ENCODE measurements at regions not wholly inside any gene's neighbourhood (a gene's known extent, or its start where the extent isn't known, plus 50 kb on each side); places are given as distances from the start of the nearest gene placed in this dataset.

- DNase-seq = no peak
Measured at GRCh38 chr9:18075253-18075952, 398.6 kb upstream of the ADAMTSL1 start.

GRCh38 chr9:18077941-18078678 lies 395.8 kb upstream of the ADAMTSL1 start:
- DNase-seq = no peak

GRCh38 chr9:18092138-18092537 lies 381.8 kb upstream of the ADAMTSL1 start:
- DNase-seq = no peak

- no peak for DNase-seq
Measured at GRCh38 chr9:18106006-18106560, 367.9 kb upstream of the ADAMTSL1 start.

- DNase-seq = no peak
Measured at GRCh38 chr9:18109675-18110074, 364.3 kb upstream of the ADAMTSL1 start.

DNA sequence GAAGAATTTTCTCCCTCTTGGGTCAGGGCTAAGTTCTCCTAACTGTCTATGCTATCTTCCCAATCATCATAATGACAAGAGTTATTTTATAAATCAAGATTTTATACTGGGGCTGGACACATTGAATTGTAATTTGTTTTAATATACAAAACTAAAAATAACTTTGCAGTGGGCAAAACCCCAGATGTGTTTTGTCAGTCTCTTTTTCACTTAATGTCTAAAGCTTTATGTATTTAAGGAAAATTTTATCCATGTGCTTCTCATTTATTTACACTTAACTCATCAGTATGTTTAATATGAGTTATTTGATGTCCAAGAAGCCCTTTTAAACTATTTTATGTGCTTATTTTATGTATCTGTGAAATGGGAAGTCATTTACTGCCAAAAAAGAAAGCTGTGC lies 362.8 kb upstream of the ADAMTSL1 start:
- no peak for DNase-seq

DNA sequence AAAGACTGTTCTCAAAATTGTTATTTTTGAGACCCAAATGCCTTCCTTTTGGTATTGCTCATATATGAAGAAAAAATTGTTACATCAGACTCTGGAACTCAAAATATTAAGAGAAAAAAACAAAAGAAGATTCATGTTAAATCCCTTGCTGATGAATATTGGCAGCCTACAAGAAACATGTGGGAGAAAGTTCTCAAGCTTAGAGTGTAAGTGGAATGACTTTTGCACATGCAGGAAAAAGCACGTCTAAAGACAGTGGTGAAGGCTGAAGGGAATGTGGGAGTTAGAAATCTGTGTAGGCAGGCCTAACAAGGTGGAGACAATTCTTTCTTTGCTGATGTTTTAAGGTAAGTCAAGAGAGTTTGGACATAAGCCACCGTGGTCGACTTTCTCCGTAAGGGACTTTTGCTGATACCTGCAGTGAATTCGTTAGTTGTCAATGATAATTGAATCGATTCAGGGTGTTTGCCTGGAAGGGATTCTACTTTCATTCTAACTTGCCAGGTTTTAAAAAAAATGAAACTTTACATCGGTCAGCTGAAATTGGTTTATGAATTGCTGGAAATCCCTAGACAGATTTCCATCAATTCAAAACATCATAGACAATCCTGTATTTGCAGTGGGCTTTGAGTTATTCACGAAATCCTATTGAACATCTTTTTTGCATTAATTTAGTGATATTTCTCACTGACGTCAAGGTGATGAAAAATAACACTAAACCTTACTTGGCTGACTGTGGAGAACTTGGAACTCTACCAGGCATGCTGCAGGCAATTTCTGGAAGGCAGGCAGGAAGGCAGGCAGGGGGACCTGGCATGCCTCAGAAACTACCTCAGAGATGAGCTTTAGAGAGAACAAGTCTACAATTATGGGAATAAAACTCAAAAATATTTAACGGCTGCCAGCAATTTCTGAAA lies 359.1 kb upstream of the ADAMTSL1 start:
- no peak for DNase-seq

DNA sequence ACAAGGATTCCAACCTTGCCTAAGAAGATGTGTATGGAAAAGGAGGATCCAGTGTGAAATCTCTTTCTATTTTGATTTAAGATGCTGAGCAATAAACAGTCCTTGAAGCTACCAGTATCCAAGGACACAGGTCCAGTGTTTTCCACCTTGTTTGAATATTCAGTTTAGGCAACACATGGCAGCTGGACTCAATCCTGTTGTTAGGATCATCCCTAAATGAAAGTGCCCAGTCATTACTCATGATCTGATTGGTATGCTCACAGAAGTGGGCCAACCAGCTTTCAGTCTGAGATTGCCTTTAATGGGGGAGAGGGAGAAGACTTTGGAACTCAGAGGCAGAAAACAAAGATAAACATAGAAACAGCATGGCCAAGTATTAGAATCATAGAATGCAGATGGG lies 355.7 kb upstream of the ADAMTSL1 start:
- DNase-seq = no peak

DNA sequence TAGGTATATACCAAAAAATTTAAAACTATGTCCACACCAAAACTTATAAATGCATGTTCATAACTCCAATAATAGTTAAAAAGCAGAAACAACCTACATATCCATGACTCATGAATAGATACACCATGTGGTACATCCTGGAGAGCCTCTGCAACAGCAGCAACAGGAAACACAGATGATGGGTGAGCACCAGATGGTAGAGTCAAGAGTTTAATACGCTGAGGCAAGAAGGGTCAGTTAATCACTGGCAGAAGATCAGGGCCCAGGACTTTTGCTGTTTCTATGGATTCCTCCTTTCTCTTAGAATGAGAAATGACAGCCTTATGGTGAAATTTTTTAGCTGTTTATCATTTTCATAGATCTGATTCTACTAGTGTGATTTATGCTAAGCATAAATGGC lies 351.8 kb upstream of the ADAMTSL1 start:
- DNase-seq = no peak

DNA sequence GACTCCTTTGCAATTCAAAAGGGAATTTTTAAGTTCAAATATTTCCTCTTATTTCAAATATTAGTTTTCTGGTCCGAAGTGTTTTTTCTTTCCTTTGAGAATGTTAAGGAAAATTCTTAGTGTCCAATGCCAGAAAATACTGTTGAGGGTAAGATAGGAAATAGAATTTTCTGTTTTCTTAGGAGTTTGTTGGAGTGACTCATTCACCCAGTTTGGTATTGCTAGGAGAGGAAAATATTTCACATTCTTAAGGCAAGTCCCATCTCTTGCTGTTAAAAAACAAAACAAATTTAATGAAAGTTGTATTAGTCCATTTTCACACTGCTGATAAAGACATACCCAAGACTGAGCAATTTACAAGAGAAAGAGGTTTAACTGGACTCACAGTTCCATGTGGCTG lies 349.2 kb upstream of the ADAMTSL1 start:
- DNase-seq = no peak

GRCh38 chr9:18126831-18127498 lies 347.0 kb upstream of the ADAMTSL1 start:
- no peak for DNase-seq

DNA sequence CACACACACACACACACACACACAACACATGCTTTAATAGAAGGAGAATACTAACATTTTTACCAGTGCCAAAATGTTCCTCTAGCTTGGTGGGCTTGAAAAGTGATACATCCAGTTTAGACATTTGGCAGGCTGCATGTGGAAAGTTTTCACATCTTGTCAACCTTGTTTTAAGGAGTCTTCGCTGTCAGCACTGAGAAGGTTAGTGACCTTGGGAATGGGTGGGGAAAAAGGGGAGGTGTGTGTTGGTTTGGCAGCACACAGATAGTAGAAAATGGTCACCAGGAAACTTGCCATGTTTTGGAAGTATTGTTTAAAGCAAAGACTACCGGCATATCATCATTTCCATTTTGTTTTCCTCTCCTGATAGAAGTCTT lies 346.5 kb upstream of the ADAMTSL1 start:
- DNase-seq = no peak

DNA sequence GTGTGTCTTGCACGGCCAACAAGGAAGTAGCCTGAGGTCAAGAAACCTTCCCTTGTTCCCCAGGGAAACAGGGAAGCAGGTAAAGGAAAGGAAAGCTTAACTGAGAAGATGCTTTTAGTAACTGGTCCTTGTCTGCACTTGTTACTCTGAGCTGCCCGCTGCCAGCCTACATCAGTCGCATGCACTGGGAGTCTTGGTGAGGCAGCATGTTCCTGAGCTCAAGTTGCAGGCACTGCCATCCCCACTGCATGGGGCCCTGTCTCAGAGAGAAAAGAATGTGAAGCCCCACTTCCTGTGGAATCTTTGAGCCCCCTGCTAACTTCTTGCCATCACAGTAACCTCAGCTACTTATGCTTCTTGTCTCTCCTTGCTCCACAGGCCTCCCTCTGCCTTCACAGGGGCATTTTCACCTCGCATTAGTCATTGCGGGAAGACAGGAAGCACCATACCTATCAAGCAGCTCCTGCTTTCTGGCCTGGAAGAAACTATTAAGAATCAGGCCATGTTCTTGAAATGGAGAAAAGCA lies 344.1 kb upstream of the ADAMTSL1 start:
- DNase-seq = no peak

- no peak for DNase-seq
Measured at GRCh38 chr9:18136354-18136994, 337.5 kb upstream of the ADAMTSL1 start.

- no peak for DNase-seq
Measured at GRCh38 chr9:18137815-18138214, 336.1 kb upstream of the ADAMTSL1 start.

DNA sequence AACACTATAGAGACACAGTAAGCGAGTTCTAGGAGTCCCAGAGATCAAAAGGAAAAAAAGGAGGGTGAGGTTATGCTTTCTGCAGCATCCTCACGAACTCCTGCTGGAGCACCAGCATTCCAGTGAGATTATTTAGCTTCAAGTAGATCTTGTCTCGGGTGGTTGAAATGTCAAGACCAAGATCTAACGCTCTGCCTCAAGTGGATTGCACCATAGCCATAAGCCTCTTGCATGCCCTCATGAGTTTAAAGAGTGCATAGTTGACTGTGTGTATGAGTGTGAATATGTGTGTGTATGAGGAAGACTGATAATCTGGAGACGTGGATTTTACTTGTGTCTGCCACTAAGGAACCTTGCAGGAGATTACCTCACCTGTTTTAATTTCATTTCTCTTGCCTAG lies 335.3 kb upstream of the ADAMTSL1 start:
- DNase-seq = no peak

DNA sequence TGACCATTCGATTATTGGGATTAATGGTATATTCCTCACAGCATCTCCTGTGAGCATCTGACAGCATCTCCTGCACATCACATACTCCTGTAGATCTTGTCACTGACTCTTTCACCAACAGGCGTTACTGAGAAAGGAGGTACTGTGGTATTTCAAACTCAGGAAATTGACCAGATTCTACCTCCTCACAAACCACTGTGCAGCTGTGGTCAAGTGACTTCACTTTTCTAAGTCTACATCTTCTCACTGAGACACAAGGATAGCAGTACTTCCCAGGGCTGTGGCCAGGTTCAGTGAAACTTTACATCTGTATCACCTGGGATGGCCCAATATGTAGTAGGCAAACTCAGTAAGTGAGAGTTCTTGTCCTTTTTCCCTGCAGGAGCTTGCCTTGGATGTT lies 332.3 kb upstream of the ADAMTSL1 start:
- DNase-seq = no peak

- DNase-seq = no peak
Measured at GRCh38 chr9:18143073-18143745, 330.7 kb upstream of the ADAMTSL1 start.

DNA sequence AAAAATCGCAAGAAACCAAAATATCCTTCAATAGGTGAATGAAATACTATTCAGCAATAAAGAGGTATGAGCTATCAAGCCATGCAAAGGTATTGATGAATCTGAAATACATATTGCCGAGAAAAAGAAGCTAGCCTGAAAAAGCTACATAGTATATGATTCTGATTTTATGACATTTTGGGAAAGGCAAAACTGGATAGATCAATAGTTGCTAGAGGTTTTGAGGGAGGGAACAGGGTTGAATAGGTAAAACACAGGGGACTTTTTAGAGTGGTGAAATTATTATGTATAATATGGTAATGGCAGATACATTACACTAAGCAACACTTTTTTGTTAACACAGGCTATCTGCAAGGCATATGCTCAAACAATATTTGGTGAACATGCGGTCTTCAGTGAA lies 327.6 kb upstream of the ADAMTSL1 start:
- DNase-seq = no peak

- DNase-seq = no peak
Measured at GRCh38 chr9:18149471-18150011, 324.4 kb upstream of the ADAMTSL1 start.

- no peak for DNase-seq
Measured at GRCh38 chr9:18154661-18155060, 319.3 kb upstream of the ADAMTSL1 start.
